Fibroblast of lung (primary cell): ENCODE measurements at regions not wholly inside any gene's neighbourhood (a gene's known extent, or its start where the extent isn't known, plus 50 kb on each side); places are given as distances from the start of the nearest gene placed in this dataset.
"Not testable (repeated sequence)": the region's sequence is repeated elsewhere in the genome, so short reads cannot be mapped to it uniquely, and the experiment has no call there.

Experiments
- DNase-seq, 2 donors: peaks; one replicate each; pipeline versions ENCODE4 v3.0.0 to v3.0.0-alpha.2; 2010; ENCODE audit warnings: low read depth in 2 of 2
- H2AFZ ChIP-seq: 2 replicates; pipeline ENCODE4 v1.5.1; 2012; ENCODE audit warnings: low read length, control low read depth, inconsistent platforms
- H3K27ac ChIP-seq: 2 replicates; pipeline ENCODE4 v1.5.1; 2011; ENCODE audit warnings: low read length, control low read depth; ENCODE audit not compliant: insufficient read depth
- H3K27me3 ChIP-seq: 2 replicates; pipeline ENCODE4 v1.5.1; 2011; ENCODE audit warnings: mild to moderate bottlenecking, low read length; ENCODE audit not compliant: control insufficient read depth, insufficient read depth
- H3K36me3 ChIP-seq: 2 replicates; pipeline ENCODE4 v1.5.1; 2011; ENCODE audit warnings: low read length; ENCODE audit not compliant: control insufficient read depth, insufficient read depth
- H3K4me1 ChIP-seq: 2 replicates; pipeline ENCODE4 v1.5.1; 2011; ENCODE audit warnings: low read length; ENCODE audit not compliant: control insufficient read depth, insufficient read depth; ENCODE audit errors: extremely low read depth
- H3K4me2 ChIP-seq: 2 replicates; pipeline ENCODE4 v1.5.1; 2011; ENCODE audit warnings: low read length, control low read depth; ENCODE audit not compliant: insufficient read depth; ENCODE audit errors: extremely low read depth
- H3K4me3 ChIP-seq, 4 experiments: fragments of 200-600 bp in 1 of 4; sonication (generic) in 1 of 4; replicated peaks in 1 of 4; 2 replicates each; pipeline ENCODE4 v1.5.1; 2011 to 2016; ENCODE audit warnings: low read length in 4 of 4, low read depth in 3 of 4, mild to moderate bottlenecking in 3 of 4, control low read depth in 2 of 4, inconsistent platforms in 1 of 4, mixed read lengths in 1 of 4; ENCODE audit not compliant: insufficient read depth in 1 of 4; ENCODE audit errors: control extremely low read depth in 1 of 4
- H3K79me2 ChIP-seq: 2 replicates; pipeline ENCODE4 v1.5.1; 2012; ENCODE audit warnings: mild to moderate bottlenecking, low read length, inconsistent platforms; ENCODE audit not compliant: control insufficient read depth, insufficient read depth
- H3K9ac ChIP-seq: 2 replicates; pipeline ENCODE4 v1.5.1; 2011; ENCODE audit warnings: mild to moderate bottlenecking, low read length, control low read depth; ENCODE audit not compliant: insufficient read depth
- H3K9me3 ChIP-seq: 2 replicates; pipeline ENCODE4 v1.5.1; 2012; ENCODE audit warnings: low read depth, low read length; ENCODE audit not compliant: control insufficient read depth, insufficient read depth
- H4K20me1 ChIP-seq: 2 replicates; pipeline ENCODE4 v1.5.1; 2011; ENCODE audit warnings: low read length; ENCODE audit not compliant: control insufficient read depth, insufficient read depth; ENCODE audit errors: extremely low read depth
- CTCF ChIP-seq, 2 donors: IDR thresholded peaks in 1 of 2; conservative IDR thresholded peaks in 1 of 2; 1 replicate in 1 of 2; 2 replicates in 1 of 2; pipeline ENCODE4 v1.5.1; 2011 to 2012; ENCODE audit warnings: low read length in 2 of 2, control low read depth in 1 of 2, inconsistent platforms in 1 of 2, low read depth in 1 of 2, mild to moderate bottlenecking in 1 of 2
- EZH2 ChIP-seq: IDR thresholded peaks from 2 replicates; pipeline ENCODE4 v1.5.1; 2012; ENCODE audit warnings: low read length, control low read depth, mild to moderate bottlenecking; ENCODE audit errors: missing control alignments

GRCh38 chr11:38356255-38356654 lies 1758.2 kb upstream of the RAG2 start:
- TF ChIP-seq CTCF (conservative IDR thresholded peaks at IDR 0.05 in 1 of 2, IDR thresholded peaks at IDR 0.05 in 1 of 2; ENCODE audit: low read depth in 1 of 2, low read length in 2 of 2) (no peak), EZH2 (no peak)
- H3K4me3 ChIP-seq = no peak overlapping the region
- no peak overlapping the region for H3K9ac ChIP-seq
- H3K79me2 ChIP-seq = no peaks in the 10 kb centered on the region
- H3K27ac ChIP-seq = no peak overlapping the region
- no peak overlapping the region for H2AFZ ChIP-seq
- H3K9me3 ChIP-seq = no peaks in the 10 kb centered on the region
- no peaks in the 10 kb centered on the region for H3K36me3 ChIP-seq
- H3K27me3 ChIP-seq = no peaks in the 10 kb centered on the region
- H3K4me2 ChIP-seq = no peak overlapping the region
- no peaks in the 10 kb centered on the region for H3K4me1 ChIP-seq
- DNase-seq = no peak
- no peaks in the 10 kb centered on the region for H4K20me1 ChIP-seq

GRCh38 chr11:38345286-38345685 lies 1747.2 kb upstream of the RAG2 start:
- peak in 1 of 2 donors; percentile 67 for DNase-seq
- H3K27me3 ChIP-seq = no peaks in the 10 kb centered on the region
- H3K4me3 ChIP-seq = no peak overlapping the region
- H3K27ac ChIP-seq = no peak overlapping the region
- H3K79me2 ChIP-seq = no peaks in the 10 kb centered on the region
- H3K4me1 ChIP-seq = no peaks in the 10 kb centered on the region
- H3K36me3 ChIP-seq = no peaks in the 10 kb centered on the region
- no peaks in the 10 kb centered on the region for H4K20me1 ChIP-seq
- no peak overlapping the region for H3K9ac ChIP-seq
- no peak overlapping the region for H2AFZ ChIP-seq
- no peaks in the 10 kb centered on the region for H3K9me3 ChIP-seq
- TF ChIP-seq EZH2 (no peak), CTCF (conservative IDR thresholded peaks at IDR 0.05 in 1 of 2, IDR thresholded peaks at IDR 0.05 in 1 of 2; ENCODE audit: low read depth in 1 of 2, low read length in 2 of 2) (no peak)
- no peak overlapping the region for H3K4me2 ChIP-seq

GRCh38 chr11:38341612-38342011 lies 1743.6 kb upstream of the RAG2 start:
- DNase-seq, H3K27me3 ChIP-seq, H3K9me3 ChIP-seq, H2AFZ ChIP-seq, H3K4me3 ChIP-seq, H3K4me2 ChIP-seq, H3K9ac ChIP-seq, H3K79me2 ChIP-seq, H4K20me1 ChIP-seq, H3K4me1 ChIP-seq, H3K36me3 ChIP-seq, H3K27ac ChIP-seq: not testable (repeated sequence)
